Fibroblast of skin of abdomen (primary cell): ENCODE measurements at regions not wholly inside any gene's neighbourhood (a gene's known extent, or its start where the extent isn't known, plus 50 kb on each side); places are given as distances from the start of the nearest gene placed in this dataset.

ENCODE experiments used
- DNase-seq: peaks from one replicate; pipeline ENCODE4 v3.0.0-alpha.2; 2013

DNA sequence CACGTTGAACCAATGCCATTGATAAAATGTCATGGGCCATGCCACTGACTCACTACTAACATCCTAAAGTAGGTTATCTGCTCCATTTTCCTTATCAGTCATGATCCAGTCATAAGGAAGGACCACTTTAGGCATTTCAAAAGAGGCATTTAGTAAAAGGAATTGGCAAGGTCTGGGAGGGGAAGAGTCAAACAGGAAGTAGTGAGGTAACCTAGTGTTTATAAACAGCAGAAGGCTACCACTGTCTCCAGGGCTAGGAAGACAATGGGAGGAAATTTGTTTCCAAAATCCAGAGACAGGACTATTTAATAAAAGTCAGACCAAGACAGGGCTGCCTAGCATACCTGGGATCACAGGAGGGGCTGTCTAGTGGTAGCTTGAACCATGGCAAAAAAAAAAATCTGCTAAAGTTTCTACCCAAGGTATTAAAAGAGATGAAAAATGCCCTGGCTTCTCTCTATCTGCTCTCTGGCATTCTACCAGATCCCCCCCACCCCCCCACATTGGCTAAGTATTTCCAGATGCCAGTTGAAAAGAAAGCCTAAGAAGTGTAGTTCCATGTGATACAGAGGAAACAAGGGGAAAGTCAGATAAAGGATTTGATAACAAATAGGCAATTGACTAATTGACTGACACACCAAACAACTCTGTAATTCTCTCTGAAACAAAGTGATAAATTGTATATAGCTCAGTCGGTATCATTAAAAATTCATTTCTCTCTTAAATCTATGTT, 50.4 kb upstream of the C11orf87 start:
- DNase-seq, result no peak
